HEK293T (cell line): ENCODE measurements at regions not wholly inside any gene's neighbourhood (a gene's known extent, or its start where the extent isn't known, plus 50 kb on each side); places are given as distances from the start of the nearest gene placed in this dataset.

ENCODE experiments used
- BHLHE40 ChIP-seq: fragments of 450-650 bp; IDR thresholded peaks from 2 replicates; pipeline ENCODE4 v1.6.1; 2016; ENCODE audit warnings: mild to moderate bottlenecking, moderate library complexity, borderline replicate concordance
- ELF4 ChIP-seq: fragments of 450-650 bp; IDR thresholded peaks from 2 replicates; pipeline ENCODE4 v1.6.1; 2017; ENCODE audit warnings: antibody characterized with exemption
- FOXA1 ChIP-seq: fragments of 450-650 bp; IDR thresholded peaks from 2 replicates; pipeline ENCODE4 v1.6.1; 2016; ENCODE audit warnings: mild to moderate bottlenecking
- FOXK2 ChIP-seq: fragments of 450-650 bp; IDR thresholded peaks from 2 replicates; pipeline ENCODE4 v1.6.1; 2016; ENCODE audit warnings: mild to moderate bottlenecking
- FOXM1 ChIP-seq: fragments of 450-650 bp; IDR thresholded peaks from 2 replicates; pipeline ENCODE4 v1.6.1; 2017; ENCODE audit warnings: mild to moderate bottlenecking, borderline replicate concordance
- LEF1 ChIP-seq: fragments of 450-650 bp; IDR thresholded peaks from 2 replicates; pipeline ENCODE4 v1.6.1; 2017; ENCODE audit warnings: mild to moderate bottlenecking, borderline replicate concordance
- NFRKB ChIP-seq: fragments of 450-650 bp; IDR thresholded peaks from 2 replicates; pipeline ENCODE4 v1.6.1; 2016; ENCODE audit warnings: mild to moderate bottlenecking, moderate library complexity
- SUZ12 ChIP-seq: fragments of 450-650 bp; IDR thresholded peaks from 2 replicates; pipeline ENCODE4 v1.6.1; 2016; ENCODE audit warnings: mild to moderate bottlenecking
- TARDBP ChIP-seq: fragments of 450-650 bp; IDR thresholded peaks from 2 replicates; pipeline ENCODE4 v1.6.1; 2016
- ZNF384 ChIP-seq: fragments of 450-650 bp; IDR thresholded peaks from 2 replicates; pipeline ENCODE4 v1.6.1; 2016
- TF ChIP-seq, protein P1 (sequence below): fragments of 450-650 bp; IDR thresholded peaks from 2 replicates; pipeline ENCODE4 v1.6.1; 2016

- TF ChIP-seq LEF1 (no peak), BHLHE40 (no peak), TARDBP (no peak), FOXM1 (no peak), ZNF384 (no peak), ELF4 (no peak), SUZ12 (no peak), FOXA1 (no peak), FOXK2 (no peak), NFRKB (no peak)
- TF ChIP-seq, protein P1, sequence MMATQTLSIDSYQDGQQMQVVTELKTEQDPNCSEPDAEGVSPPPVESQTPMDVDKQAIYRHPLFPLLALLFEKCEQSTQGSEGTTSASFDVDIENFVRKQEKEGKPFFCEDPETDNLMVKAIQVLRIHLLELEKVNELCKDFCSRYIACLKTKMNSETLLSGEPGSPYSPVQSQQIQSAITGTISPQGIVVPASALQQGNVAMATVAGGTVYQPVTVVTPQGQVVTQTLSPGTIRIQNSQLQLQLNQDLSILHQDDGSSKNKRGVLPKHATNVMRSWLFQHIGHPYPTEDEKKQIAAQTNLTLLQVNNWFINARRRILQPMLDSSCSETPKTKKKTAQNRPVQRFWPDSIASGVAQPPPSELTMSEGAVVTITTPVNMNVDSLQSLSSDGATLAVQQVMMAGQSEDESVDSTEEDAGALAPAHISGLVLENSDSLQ, result no peak
Measured at GRCh38 chr20:61149636-61150035, 102.4 kb upstream of the CDH4 start.
